GM19043 (cell line): ENCODE measurements at regions not wholly inside any gene's neighbourhood (a gene's known extent, or its start where the extent isn't known, plus 50 kb on each side); places are given as distances from the start of the nearest gene placed in this dataset.

Experiments used
- ATAC-seq: cut with Tn5 transposase; IDR thresholded peaks from one replicate; pipeline ENCODE4 v1.9.1; 2021; ENCODE audit warnings: low read depth; ENCODE audit not compliant: unreplicated experiment

DNA sequence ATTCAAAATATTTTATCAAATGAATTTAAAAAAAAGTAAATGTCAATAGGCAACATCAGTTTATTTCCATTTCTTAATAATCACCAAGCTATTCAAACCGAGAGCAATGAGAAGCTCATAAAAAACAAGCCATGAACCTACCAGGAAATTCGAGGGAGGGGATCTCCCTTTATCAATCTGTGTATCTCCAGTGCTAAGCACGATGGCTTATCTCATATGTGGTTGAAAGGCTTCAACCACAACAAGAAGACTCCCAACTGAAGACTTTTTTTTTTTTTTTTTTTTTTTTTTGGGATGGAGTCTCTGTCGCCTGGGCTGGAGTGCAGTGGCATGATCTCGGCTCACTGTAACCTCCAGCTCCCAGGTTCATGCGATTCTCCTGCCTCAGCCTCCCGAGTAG is 833.3 kb downstream of the USP25 start:
- ATAC-seq, result no peak

DNA sequence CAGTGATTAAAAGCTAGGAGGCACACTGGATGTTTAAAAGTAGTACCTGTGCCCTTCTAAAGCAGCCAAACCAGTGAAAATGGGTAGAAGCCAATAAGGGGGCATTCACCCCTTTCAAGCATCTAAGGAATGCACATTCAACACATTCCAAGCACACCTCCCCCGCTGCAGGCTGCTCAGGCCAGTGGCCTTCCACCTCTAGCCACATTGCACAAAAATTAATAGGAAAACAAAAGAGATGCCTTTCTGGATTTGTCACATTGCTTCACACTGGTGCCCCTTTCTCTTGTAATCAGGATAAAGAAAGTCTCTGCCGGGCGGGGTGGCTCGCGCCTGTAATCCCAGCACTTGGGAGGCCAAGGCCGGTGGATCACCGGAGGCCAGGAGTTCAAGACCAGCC is 834.0 kb downstream of the USP25 start:
- no peak for ATAC-seq

DNA sequence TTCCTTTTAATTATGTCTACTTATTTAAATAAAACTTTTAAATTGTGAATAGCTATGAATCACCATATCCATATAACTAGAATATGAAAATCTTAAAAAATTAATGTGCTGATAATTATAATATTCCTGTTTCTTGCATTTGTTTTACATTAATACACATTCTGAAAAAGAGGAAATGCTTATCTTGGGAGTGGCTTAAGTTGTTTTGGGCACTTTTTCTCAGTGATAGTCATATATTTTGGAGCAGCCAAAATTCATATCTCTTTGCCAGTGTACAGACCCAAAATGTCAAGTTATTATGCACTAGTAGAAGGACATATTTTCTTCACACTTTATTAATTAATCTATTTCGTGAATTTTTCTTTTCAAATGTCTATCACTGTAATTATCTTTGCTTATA is 838.5 kb downstream of the USP25 start:
- no peak for ATAC-seq

DNA sequence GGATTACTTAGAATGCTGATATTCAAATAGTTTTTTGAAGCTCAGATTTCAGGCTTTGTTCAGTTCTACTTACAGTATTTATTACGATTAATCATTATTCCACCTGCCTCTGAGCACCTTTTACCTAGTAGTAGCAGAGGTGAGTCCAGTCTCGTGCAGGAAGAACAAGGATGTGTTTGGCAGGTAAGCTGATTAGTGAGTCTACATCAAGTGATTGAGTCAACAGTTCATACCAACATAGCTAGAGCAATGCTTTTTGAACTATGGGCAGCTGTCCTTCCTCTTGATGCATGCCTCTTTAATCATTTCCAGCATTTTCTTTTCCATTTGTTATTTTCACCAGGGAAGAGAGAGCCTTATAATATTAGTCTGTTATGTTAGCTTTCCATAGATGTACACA is 838.9 kb downstream of the USP25 start:
- ATAC-seq, result no peak

DNA sequence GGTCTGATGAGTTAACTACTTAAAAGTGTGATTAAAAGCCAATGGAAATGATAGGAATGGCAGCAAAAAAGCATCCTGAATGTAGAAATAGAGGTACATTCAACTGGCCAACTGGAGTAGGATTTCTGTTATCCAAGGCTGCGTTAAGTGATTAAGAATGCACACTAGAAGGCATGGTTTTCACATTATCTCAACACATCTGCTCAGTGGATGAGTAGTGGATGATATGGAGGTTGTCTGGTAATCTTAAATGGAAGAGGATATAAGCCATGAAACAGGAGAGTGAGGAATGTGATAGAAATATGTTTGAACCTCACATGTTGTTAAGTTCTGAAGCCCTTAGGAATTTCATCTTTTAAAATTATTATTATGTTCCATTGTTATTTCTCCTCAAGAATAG is 839.9 kb downstream of the USP25 start:
- no peak for ATAC-seq

DNA sequence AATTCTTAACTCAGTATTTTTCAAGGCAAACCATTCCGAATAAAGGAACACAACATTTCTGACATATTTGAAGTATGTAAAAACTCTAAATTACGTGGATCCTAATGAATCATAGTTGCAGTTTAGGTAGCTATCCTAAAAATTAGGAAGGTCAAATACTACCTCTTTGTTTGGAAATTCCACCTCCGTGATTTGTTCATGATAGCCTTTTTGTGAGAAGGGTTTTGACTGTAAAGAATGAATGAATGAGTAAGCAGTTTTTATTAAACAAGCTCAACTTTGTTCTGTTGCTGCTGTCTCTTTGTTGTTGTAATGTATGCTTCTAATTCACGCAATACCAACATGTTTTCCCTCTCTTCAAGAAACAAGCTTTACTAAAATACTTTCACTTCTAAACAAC is 840.4 kb downstream of the USP25 start:
- ATAC-seq, result no peak

DNA sequence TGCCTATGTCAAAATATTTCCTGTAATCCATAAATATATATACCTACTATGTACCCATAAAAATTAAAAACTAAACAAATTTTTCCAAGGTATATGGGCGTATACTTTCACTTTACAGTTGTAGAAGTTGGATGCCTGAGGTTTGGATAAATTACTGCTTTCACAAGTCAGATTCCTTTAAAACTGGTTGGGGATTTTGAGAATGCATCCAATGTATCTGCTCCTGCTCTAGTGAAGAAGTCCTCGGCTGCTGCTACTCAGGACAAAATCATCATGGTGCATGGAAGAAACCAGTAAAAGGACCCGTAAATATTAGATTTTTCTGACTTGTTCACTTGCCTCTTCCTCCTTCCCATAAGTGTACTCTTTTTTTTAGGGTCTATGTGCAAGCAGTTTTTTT is 841.1 kb downstream of the USP25 start:
- no peak for ATAC-seq

DNA sequence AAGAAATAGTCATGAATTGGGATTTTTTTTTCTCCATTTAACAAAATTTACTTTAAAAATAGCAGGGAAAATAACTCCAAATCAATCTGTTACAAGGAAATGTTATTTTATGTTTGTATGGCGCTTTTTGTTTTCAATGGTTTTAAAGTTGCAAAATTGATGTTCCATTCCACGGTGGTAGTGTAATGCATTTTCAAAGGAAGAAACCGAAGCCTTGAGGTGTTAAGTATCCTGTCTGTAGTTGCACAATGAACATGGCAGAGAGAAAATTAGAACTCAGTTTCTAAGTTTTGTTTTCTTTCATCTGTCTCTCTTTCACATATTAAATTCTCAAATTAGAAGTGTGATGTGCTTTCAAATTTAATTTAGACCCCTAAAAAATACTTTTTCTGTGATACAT is 841.8 kb downstream of the USP25 start:
- ATAC-seq, result no peak

DNA sequence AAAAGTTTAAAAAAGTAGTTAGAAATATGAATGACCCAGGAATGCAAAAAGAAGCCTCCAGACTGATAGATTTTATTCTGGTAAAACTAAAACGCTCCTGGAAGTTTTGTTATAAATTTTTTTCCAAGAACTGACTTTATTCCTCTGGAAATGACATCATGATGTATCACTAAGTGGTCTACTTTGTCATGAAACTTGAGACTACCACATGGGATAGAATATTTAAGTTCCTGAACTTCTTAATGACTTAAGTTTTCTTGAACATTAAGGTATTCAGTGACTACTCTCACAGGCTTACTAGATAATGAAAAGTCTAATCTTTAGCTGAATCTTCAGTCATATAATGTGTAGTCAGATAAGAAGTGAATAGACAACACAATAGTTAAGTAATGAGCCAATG is 842.2 kb downstream of the USP25 start:
- ATAC-seq, result no peak

DNA sequence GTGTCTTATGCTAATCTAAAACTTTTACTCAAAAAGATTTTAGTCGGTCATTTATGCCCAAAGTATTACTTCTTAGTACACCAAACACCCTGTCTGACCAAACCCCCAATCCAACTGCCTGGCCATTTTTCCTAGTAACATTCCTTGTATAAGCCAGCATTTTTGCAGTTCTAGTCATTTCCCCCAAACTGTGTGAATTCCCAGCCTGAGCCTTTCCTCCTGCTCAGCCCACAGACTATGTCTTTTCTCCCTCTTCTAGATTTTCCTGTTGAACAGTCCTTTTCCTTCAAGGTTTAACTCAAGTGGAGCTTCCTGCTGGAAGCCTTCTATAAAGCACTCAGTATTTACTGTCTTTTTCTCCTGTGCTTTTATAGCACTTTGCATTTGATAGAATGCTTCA is 843.8 kb downstream of the USP25 start:
- no peak for ATAC-seq

DNA sequence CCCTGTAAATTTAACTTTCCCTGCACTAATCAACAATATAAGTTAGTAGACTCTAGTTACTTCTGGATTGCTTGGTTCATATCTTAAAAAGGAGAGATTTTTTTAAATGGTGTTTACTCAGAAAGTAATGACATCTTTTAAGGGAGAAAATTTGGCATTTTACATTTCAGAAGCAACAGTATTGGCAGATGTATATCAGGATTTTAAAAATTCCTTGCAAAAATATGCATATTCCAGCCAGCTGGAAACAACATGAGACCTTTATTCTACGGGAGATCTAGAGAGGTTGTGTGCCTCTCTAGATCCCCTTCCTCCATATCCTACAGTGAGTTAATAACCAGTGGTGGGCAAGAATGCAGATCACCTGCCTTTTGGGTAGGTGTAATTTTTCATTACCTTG is 848.2 kb downstream of the USP25 start:
- no peak for ATAC-seq

DNA sequence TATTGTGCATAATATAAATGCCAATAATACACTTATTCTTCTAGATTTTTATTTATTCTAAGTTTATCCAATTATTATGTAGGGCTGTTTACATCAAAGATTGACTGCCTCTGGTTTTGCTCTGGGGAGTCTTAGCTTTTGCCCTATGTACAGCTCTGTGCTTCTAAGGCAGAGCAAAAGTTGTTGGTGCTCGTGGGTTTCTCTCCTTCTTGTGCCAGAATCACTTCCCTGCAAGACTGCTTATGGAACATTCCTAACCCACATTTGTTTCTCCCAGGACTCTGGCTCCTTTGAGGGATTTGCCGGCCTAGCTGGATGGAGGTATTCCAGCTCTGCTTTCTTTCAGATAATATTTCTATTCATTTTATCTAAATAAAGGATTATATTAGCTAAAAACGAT is 849.1 kb downstream of the USP25 start:
- ATAC-seq, result no peak

DNA sequence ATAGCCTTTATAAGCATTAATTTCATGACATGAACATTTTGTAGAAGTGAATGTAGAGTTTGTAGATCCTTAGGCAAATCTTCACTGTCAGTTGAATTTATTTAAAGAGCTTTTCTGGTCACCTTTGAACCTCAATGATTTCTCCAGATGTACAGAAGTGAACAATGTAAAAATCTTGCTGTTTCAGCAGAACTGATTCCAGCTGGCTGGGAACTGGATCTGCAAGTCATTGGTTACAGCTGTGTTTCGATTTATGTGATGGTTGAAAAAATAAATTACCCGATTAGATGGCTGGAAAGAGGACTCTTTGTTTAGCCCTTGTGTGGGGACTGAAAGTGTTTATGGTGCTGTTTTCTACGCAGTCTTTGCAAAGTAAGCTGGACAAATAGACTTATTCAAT is 849.8 kb downstream of the USP25 start:
- ATAC-seq, result no peak

DNA sequence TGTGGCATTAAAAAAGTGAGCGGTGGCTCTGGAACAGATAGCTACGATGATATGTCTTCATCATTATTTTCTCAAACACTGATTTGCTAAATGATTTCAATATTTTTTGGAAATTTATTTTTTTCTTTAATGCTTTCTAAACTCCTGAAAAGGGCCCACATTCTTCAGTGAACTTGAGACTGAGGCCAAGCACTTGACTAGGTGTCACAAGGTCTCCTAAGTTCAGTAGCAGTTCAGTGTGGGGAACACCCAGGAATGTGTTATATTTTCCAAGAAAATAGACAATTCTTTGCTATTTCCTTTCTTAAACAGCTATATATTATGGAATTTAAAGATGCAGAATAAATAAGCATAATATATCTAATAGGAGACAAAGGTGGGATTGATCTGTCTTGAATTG is 850.9 kb downstream of the USP25 start:
- ATAC-seq, result no peak

DNA sequence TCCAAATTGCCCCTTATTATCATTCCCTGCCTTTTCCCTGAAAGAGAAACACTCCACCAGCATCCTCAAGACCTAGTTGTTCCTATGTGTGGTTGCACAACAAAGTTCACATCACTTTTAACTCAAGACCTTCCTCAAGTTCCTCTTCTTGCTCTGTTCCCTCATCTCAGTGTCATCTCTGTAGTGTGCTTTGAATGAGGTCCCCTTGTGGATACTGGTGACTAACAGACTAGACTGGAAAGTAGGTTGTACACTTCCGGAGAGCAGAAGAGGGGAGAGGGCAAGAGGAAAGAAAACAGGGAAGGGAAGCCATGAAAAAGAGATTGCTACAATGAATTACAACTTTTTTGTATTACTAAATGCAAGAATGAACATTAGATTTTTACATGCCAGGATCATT is 853.8 kb downstream of the USP25 start:
- no peak for ATAC-seq

DNA sequence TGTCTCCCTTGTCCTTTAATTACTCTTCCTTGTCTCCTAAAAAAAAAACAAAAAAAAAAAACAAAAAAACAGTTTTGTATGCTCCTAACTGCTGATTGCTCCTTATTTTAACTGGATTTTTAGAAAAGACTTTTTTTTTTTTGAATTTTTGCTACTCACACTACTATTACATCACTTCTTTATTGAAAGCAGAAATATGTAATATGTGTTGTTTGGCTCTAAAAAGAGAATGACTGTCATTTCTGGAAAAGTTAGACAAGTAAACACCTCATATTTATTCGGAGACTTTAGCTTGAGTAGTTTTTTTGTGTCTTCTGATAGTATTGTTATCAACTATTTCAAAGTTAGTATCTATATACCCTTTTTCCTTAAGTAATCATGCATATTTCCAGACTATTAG is 855.0 kb downstream of the USP25 start:
- ATAC-seq, result no peak

DNA sequence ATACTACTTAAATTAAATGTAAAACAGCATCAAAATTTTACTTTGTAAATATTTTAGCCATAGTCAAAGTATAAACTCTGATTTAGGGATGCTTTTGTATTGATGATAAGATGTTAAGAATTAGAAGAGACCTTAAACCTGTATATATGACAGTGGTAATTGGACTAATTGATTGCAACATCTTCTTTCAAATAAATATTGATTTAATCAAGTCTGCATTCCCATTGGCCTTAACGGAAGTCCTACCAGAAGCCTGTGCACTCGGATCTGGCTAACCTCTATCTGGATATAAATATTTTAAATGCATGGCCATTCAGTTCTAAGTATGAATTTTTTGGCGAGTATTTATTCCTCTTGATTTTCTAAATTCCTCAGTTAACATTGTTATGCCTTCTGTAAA is 856.1 kb downstream of the USP25 start:
- no peak for ATAC-seq

DNA sequence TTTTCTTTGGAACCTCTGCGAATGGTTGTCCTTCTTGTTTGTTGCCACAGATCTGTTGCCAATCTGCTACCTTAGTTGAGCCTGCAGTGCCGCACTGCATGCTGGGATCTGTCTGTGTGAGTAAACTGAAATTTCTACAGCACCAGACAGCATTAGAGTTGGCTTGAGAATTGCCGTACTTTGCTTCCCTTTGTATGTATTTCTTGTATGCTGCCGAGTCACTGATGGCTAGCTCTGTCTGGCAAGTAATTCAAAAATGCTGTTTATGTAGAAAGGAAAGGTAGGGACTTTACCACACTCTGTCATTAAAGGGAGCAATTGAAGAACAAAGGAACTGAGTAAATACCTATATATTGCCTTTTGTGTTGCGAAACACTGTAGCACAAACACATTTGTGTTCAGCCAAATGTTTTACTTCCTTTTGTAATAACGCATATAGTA is 857.4 kb downstream of the USP25 start:
- ATAC-seq, result no peak

DNA sequence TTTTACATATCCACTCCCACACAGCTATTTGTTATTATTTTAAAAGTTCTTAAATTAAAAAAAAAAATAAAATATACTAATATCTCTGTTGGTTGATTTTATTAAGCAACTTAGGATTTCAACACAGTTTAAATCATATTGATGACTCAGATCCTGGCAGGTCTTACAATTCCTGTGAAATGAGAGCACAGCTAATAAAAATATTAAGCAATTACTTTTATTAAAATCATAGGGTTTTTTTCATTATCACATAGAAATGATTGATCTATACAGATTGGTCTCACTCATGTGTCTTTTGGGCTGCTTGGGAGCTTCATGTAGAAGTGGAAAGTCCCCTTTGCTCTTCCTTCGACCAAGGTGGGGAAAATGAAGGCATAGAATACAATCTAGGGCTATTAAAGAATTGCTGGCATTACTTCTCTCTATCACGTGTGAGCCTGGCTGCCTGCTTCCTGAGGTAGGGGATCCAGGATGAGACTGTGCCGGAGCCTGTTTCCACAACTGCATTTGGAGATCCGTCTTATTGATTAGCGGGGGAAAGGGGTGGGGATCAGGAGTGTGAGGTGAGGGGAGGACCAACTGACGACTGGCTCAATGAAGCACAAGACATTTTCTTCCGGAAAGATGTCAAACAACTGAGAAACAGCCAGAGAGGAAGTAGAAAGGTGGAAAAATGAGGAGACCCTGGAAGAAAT is 858.0 kb downstream of the USP25 start:
- no peak for ATAC-seq

DNA sequence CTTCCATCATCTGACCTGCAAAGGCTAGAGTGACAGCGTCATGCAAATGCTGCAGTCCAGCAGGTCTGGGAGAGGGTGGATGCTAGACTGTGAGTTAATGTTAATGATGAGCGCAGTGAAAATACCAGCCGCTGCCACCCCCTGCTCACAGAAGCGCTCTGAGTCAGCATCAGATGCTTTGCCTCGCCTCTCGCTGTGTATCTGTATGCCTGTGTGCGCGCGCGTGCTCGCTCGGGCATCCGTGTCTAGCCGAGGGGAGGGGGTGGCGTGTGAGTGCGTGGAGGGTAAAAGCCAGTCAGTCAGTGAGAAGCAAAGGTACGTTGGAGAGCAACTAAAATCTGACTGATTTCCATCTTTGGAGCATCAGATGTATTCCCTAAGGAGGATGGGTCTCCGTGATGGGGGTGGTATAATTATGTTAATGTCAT is 858.7 kb downstream of the USP25 start:
- no peak for ATAC-seq

DNA sequence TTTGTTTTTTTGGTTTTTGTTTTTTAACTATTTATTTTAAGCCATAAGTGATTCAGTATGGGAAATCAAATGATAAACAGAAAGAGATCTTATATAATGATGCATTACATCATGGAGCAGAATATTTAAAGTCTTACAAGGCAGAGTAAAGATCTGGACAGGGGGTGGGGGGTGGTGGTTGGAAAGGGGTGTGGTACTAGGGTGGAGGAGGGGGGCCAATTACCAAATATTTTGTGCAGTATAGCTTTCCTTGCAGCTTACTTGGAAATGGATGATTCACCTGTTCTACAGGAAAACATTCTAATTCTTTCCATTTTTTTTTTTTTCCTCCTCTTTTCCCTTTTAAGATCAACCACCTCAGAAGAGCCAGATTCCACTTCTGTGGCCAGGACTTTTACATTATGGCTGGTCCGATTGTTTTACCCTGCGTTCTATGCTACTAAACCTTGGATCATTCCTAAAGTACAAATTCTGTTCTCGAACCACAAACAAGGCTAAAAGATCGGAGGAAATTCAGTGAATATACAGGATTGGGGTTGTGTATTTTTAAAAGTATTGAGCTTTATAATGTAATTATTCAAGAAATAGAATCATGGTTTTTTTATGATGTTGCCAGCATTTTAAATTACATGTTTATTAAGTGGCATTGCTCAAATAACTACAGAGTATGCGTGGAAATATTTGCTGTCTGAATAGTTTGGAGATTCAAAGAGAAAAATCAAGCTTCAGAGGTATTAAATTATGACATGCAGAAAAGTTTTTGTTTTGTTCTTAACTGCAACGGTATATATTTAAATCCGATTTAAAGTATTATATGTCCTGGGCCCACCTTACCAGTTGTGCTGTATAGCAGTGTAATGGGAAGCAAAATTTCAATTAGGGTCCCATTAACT is 859.5 kb downstream of the USP25 start:
- ATAC-seq, result no peak

DNA sequence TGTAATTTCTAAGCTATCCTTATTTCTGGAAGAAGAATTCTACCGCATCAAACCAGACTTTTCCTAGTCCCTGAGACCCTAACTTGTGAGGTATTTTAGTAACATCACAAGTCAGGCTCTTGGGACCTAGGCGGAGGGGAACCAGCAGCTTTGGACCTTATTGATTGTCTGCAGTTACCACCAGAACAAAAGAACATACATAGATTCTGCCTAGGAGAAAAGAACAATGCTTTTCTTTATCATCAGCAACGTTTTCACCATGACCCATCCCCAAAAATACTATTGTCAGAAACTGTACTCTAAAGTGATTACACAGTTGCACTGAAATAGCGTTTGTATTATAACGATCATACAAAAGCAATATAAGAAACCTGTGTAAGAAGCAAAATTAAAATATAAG is 860.4 kb downstream of the USP25 start:
- no peak for ATAC-seq
